CD4-positive, alpha-beta memory T cell (primary cell): ENCODE measurements at regions not wholly inside any gene's neighbourhood (a gene's known extent, or its start where the extent isn't known, plus 50 kb on each side); places are given as distances from the start of the nearest gene placed in this dataset.

Experiments used
- CTCF ChIA-PET: fragments of 350-600 bp; sonication (Branson Sonifier 250); formaldehyde crosslinking; loops from one replicate; lab custom pipeline; 2021; ENCODE audit warnings: inconsistent platforms; ENCODE audit not compliant: partially characterized antibody; lab: Charles Lee
- POLR2A ChIA-PET: fragments of 350-600 bp; sonication (Branson Sonifier 250); formaldehyde crosslinking; loops from one replicate; lab custom pipeline; 2021; ENCODE audit not compliant: partially characterized antibody; lab: Charles Lee
- DNase-seq, 5 donors: peaks; one replicate each; pipeline versions ENCODE4 v3.0.0 to v3.0.0-alpha.2; 2020 to 2022; ENCODE audit warnings: mixed read lengths in 1 of 5
- H3K27ac ChIP-seq: one replicate; pipeline ENCODE4 v1.7.0; 2013; ENCODE audit warnings: low read depth, low read length
- H3K27me3 ChIP-seq: 2 replicates; pipeline ENCODE4 v1.7.0; 2013; ENCODE audit warnings: mild to moderate bottlenecking, low read length, moderate library complexity; ENCODE audit not compliant: insufficient read depth
- H3K36me3 ChIP-seq: 2 replicates; pipeline ENCODE4 v1.7.0; 2013; ENCODE audit warnings: mild to moderate bottlenecking, low read length, moderate library complexity; ENCODE audit not compliant: insufficient read depth
- H3K4me1 ChIP-seq: 2 replicates; pipeline ENCODE4 v1.7.0; 2013; ENCODE audit warnings: mild to moderate bottlenecking, low read length, moderate library complexity; ENCODE audit not compliant: insufficient read depth
- H3K4me3 ChIP-seq, 2 donors: one replicate each; pipeline ENCODE4 v1.7.0; 2013; ENCODE audit warnings: low read length in 2 of 2, mild to moderate bottlenecking in 1 of 2
- H3K9me3 ChIP-seq, 2 donors: one replicate each; pipeline ENCODE4 v1.7.0; 2013; ENCODE audit warnings: low read length in 2 of 2, control low read depth in 1 of 2; ENCODE audit not compliant: control insufficient read depth in 1 of 2
- H3K27ac Mint-ChIP-seq, 7 donors: one replicate each; pipeline ENCODE4 v1.8.0; 2020 to 2021; ENCODE audit warnings: mixed read lengths in 7 of 7, mild to moderate bottlenecking in 6 of 7, inconsistent platforms in 3 of 7, moderate library complexity in 3 of 7
- H3K27me3 Mint-ChIP-seq, 2 donors: one replicate each; pipeline ENCODE4 v1.8.0; 2020 to 2021; ENCODE audit warnings: mixed read lengths in 2 of 2
- H3K36me3 Mint-ChIP-seq, 2 donors: one replicate each; pipeline ENCODE4 v1.8.0; 2020 to 2021; ENCODE audit warnings: mixed read lengths in 2 of 2, inconsistent platforms in 1 of 2, mild to moderate bottlenecking in 1 of 2
- H3K4me1 Mint-ChIP-seq, 4 donors: one replicate each; pipeline ENCODE4 v1.8.0; 2020 to 2021; ENCODE audit warnings: mixed read lengths in 4 of 4, mild to moderate bottlenecking in 1 of 4
- H3K4me3 Mint-ChIP-seq, 8 donors: one replicate each; pipeline ENCODE4 v1.8.0; 2020 to 2021; ENCODE audit warnings: mixed read lengths in 8 of 8, mild to moderate bottlenecking in 7 of 8, moderate library complexity in 6 of 8, inconsistent platforms in 3 of 8
- H3K9me3 Mint-ChIP-seq, 8 donors: one replicate each; pipeline ENCODE4 v1.8.0; 2020 to 2021; ENCODE audit warnings: mixed read lengths in 8 of 8, mild to moderate bottlenecking in 5 of 8, inconsistent platforms in 3 of 8, moderate library complexity in 1 of 8
- intact Hi-C: fragments of 100-400 bp; cut with micrococcal nuclease; formaldehyde crosslinking; loops from one replicate; pipeline ENCODE4 v1.15.1; 2023

- Mint-ChIP-seq H3K4me1 (no peaks in the 10 kb centered on the region), H3K9me3 (peaks cover 0 to 9% (median 4%) of the 10 kb centered on the region in 8 donors), H3K4me3 (no peak overlapping the region), H3K36me3 (no peaks in the 10 kb centered on the region), H3K27me3 (peaks cover 0 to 7% of the 10 kb centered on the region in 2 donors), H3K27ac (no peak overlapping the region)
- Histone ChIP-seq H3K9me3 (no peaks in the 10 kb centered on the region), H3K27me3 (no peaks in the 10 kb centered on the region), H3K36me3 (no peaks in the 10 kb centered on the region), H3K4me3 (no peak overlapping the region), H3K27ac (no peak overlapping the region), H3K4me1 (no peaks in the 10 kb centered on the region)
- intact Hi-C loops = no loop called here
- CTCF ChIA-PET = no interaction called here
- DNase-seq = no peak
- POLR2A ChIA-PET = no interaction called here
These were observed 97.9 kb upstream of the IRX6 start for GRCh38 chr16:55225972-55226542.

GRCh38 chr16:55232822-55233221 lies 91.2 kb upstream of the IRX6 start:
- intact Hi-C loops = no loop called here

GRCh38 chr16:55233464-55233863 lies 90.5 kb upstream of the IRX6 start:
- no peak for DNase-seq
- intact Hi-C loops = no loop called here
- CTCF ChIA-PET = no interaction called here

More at GRCh38 chr16:55232822-55233221, 91.2 kb upstream of the IRX6 start:
- H3K4me3 Mint-ChIP-seq = no peak overlapping the region
- H3K9me3 Mint-ChIP-seq = peaks cover 0 to 2% (median 0%) of the 10 kb centered on the region in 8 donors
- CTCF ChIA-PET = no interaction called here
- Histone ChIP-seq H3K27ac (no peak overlapping the region), H3K36me3 (no peaks in the 10 kb centered on the region), H3K27me3 (peaks cover 3% of the 10 kb centered on the region), H3K9me3 (no peaks in the 10 kb centered on the region), H3K4me1 (no peaks in the 10 kb centered on the region), H3K4me3 (no peak overlapping the region)
- H3K4me1 Mint-ChIP-seq = no peaks in the 10 kb centered on the region
- POLR2A ChIA-PET = no interaction called here
- no peak overlapping the region for H3K27ac Mint-ChIP-seq
- no peaks in the 10 kb centered on the region for H3K36me3 Mint-ChIP-seq
- no peak for DNase-seq
- peaks cover 0 to 7% of the 10 kb centered on the region in 2 donors for H3K27me3 Mint-ChIP-seq

GRCh38 chr16:55236655-55237054 lies 87.3 kb upstream of the IRX6 start:
- Mint-ChIP-seq H3K27me3 (peaks cover 0 to 8% of the 10 kb centered on the region in 2 donors), H3K4me1 (no peaks in the 10 kb centered on the region), H3K9me3 (peaks cover 0 to under 1% (median 0%) of the 10 kb centered on the region in 8 donors), H3K36me3 (no peaks in the 10 kb centered on the region), H3K4me3 (no peak overlapping the region), H3K27ac (no peak overlapping the region)
- Histone ChIP-seq H3K27ac (no peak overlapping the region), H3K36me3 (no peaks in the 10 kb centered on the region), H3K9me3 (no peaks in the 10 kb centered on the region), H3K4me1 (no peaks in the 10 kb centered on the region), H3K27me3 (peaks cover 3% of the 10 kb centered on the region), H3K4me3 (no peak overlapping the region)
- CTCF ChIA-PET = interaction anchor here (1.0 kb wide), 1 partner anchor 16 kb away, joined by 3 read pairs; no protein-coding TSS in a partner anchor
- intact Hi-C loops = no loop called here
- no peak for DNase-seq
- POLR2A ChIA-PET = no interaction called here

More at GRCh38 chr16:55233464-55233863, 90.5 kb upstream of the IRX6 start:
- Histone ChIP-seq H3K27ac (no peak overlapping the region), H3K9me3 (no peaks in the 10 kb centered on the region), H3K4me3 (no peak overlapping the region), H3K36me3 (no peaks in the 10 kb centered on the region), H3K4me1 (no peaks in the 10 kb centered on the region), H3K27me3 (peaks cover 3% of the 10 kb centered on the region)
- peaks cover 0 to 7% of the 10 kb centered on the region in 2 donors for H3K27me3 Mint-ChIP-seq
- H3K4me3 Mint-ChIP-seq = no peak overlapping the region
- no peaks in the 10 kb centered on the region for H3K4me1 Mint-ChIP-seq
- H3K9me3 Mint-ChIP-seq = peaks cover 0 to 2% (median 0%) of the 10 kb centered on the region in 8 donors
- no peak overlapping the region for H3K27ac Mint-ChIP-seq
- POLR2A ChIA-PET = no interaction called here
- no peaks in the 10 kb centered on the region for H3K36me3 Mint-ChIP-seq

GRCh38 chr16:55239723-55240122 lies 84.3 kb upstream of the IRX6 start:
- Mint-ChIP-seq H3K27ac (no peak overlapping the region), H3K4me3 (no peak overlapping the region), H3K27me3 (peaks cover 7 to 9% of the 10 kb centered on the region in 2 donors), H3K36me3 (no peaks in the 10 kb centered on the region), H3K4me1 (no peaks in the 10 kb centered on the region), H3K9me3 (peaks cover 0 to 3% (median 0%) of the 10 kb centered on the region in 8 donors)
- no peak overlapping the region for H3K4me3 ChIP-seq
- no peaks in the 10 kb centered on the region for H3K9me3 ChIP-seq
- intact Hi-C loops = no loop called here
- ChIA-PET CTCF (no interaction called here), POLR2A (no interaction called here)
- no peaks in the 10 kb centered on the region for H3K27me3 ChIP-seq
- H3K27ac ChIP-seq = no peak overlapping the region
- no peaks in the 10 kb centered on the region for H3K36me3 ChIP-seq
- DNase-seq = no peak
- H3K4me1 ChIP-seq = no peaks in the 10 kb centered on the region

GRCh38 chr16:55240888-55241287 lies 83.1 kb upstream of the IRX6 start:
- CTCF ChIA-PET = no interaction called here
- H3K9me3 Mint-ChIP-seq = peaks cover 0 to 3% (median 0%) of the 10 kb centered on the region in 8 donors
- H3K27me3 ChIP-seq = no peaks in the 10 kb centered on the region
- H3K27ac Mint-ChIP-seq = no peak overlapping the region
- no peak overlapping the region for H3K27ac ChIP-seq
- no peak overlapping the region for H3K4me3 ChIP-seq
- no peaks in the 10 kb centered on the region for H3K36me3 ChIP-seq
- no peaks in the 10 kb centered on the region for H3K4me1 ChIP-seq
- POLR2A ChIA-PET = no interaction called here
- DNase-seq = no peak
- H3K4me3 Mint-ChIP-seq = no peak overlapping the region
- H3K4me1 Mint-ChIP-seq = no peaks in the 10 kb centered on the region
- H3K27me3 Mint-ChIP-seq = peaks cover 7 to 9% of the 10 kb centered on the region in 2 donors
- H3K9me3 ChIP-seq = no peaks in the 10 kb centered on the region
- intact Hi-C loops = no loop called here
- H3K36me3 Mint-ChIP-seq = no peaks in the 10 kb centered on the region

- POLR2A ChIA-PET = no interaction called here
- CTCF ChIA-PET = no interaction called here
- Mint-ChIP-seq H3K36me3 (no peaks in the 10 kb centered on the region), H3K27ac (no peak overlapping the region), H3K4me1 (no peaks in the 10 kb centered on the region), H3K27me3 (peaks cover 7 to 8% of the 10 kb centered on the region in 2 donors), H3K9me3 (peaks cover 0 to 3% (median 0%) of the 10 kb centered on the region in 8 donors), H3K4me3 (no peak overlapping the region)
- Histone ChIP-seq H3K9me3 (no peaks in the 10 kb centered on the region), H3K27me3 (no peaks in the 10 kb centered on the region), H3K4me3 (no peak overlapping the region), H3K27ac (no peak overlapping the region), H3K36me3 (no peaks in the 10 kb centered on the region), H3K4me1 (no peaks in the 10 kb centered on the region)
- no peak for DNase-seq
- intact Hi-C loops = no loop called here
These were observed 81.3 kb upstream of the IRX6 start for GRCh38 chr16:55242667-55243066.
